Brain microvascular endothelial cell (primary cell): ENCODE measurements at regions not wholly inside any gene's neighbourhood (a gene's known extent, or its start where the extent isn't known, plus 50 kb on each side); places are given as distances from the start of the nearest gene placed in this dataset.

ENCODE experiments used
- DNase-seq: peaks from one replicate; pipeline ENCODE4 v3.0.0-alpha.2; 2020
- H3K27ac ChIP-seq: fragments of 250-450 bp; sonication (Bioruptor Pico); 2 replicates; pipeline ENCODE4 v1.5.1; 2020; ENCODE audit warnings: mild to moderate bottlenecking, moderate library complexity
- H3K27me3 ChIP-seq: fragments of 250-450 bp; sonication (Bioruptor Pico); replicated peaks from 2 replicates; pipeline ENCODE4 v1.5.1; 2020; ENCODE audit warnings: mild to moderate bottlenecking
- H3K36me3 ChIP-seq: fragments of 250-450 bp; sonication (Bioruptor Pico); replicated peaks from 2 replicates; pipeline ENCODE4 v1.5.1; 2020; ENCODE audit warnings: mild to moderate bottlenecking
- H3K4me3 ChIP-seq: 2 replicates; pipeline ENCODE4 v1.5.1; 2011; ENCODE audit warnings: low read depth, mild to moderate bottlenecking, control low read depth, low read length, moderate library complexity
- in situ Hi-C: cut with HindIII; loops from 2 replicates; pipeline ENCODE4 v1.10.0; 2017; ENCODE audit warnings: low sequenced_read_pairs, low pct_ligation_motif_present
- TF ChIP-seq, protein P1 (sequence below): IDR thresholded peaks from 2 replicates; pipeline ENCODE4 v1.5.1; 2011; ENCODE audit warnings: low read depth, mild to moderate bottlenecking, moderate library complexity, low read length, control low read depth, inconsistent platforms; ENCODE audit errors: missing control alignments

GRCh38 chr4:141913928-141914327 lies 277.5 kb downstream of the IL15 start:
- TF ChIP-seq, protein P1, sequence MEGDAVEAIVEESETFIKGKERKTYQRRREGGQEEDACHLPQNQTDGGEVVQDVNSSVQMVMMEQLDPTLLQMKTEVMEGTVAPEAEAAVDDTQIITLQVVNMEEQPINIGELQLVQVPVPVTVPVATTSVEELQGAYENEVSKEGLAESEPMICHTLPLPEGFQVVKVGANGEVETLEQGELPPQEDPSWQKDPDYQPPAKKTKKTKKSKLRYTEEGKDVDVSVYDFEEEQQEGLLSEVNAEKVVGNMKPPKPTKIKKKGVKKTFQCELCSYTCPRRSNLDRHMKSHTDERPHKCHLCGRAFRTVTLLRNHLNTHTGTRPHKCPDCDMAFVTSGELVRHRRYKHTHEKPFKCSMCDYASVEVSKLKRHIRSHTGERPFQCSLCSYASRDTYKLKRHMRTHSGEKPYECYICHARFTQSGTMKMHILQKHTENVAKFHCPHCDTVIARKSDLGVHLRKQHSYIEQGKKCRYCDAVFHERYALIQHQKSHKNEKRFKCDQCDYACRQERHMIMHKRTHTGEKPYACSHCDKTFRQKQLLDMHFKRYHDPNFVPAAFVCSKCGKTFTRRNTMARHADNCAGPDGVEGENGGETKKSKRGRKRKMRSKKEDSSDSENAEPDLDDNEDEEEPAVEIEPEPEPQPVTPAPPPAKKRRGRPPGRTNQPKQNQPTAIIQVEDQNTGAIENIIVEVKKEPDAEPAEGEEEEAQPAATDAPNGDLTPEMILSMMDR = no peak
- in situ Hi-C loops = no loop called here
- H3K27ac ChIP-seq = no peak overlapping the region

DNA sequence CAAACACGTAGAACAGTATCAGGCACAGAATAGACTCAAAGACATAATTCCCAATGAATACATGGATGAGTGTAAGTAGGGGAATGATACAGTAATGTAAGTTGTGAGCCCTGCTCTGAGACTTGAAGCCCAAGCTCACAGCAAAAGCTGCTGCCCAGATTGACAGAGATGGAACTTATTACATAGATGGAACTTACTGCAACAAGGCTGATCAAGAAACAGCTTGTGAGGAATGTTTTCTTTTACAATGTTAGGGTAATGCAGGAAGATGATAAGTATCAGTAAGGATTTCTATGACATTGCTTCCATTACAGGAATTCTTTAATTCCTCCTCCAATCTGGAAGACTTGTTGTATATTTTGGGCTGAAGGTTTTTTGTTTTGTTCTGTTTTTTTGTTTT lies 278.4 kb downstream of the IL15 start:
- H3K36me3 ChIP-seq = no peaks in the 10 kb centered on the region
- TF ChIP-seq, protein P1 = no peak
- in situ Hi-C loops = no loop called here
- no peaks in the 10 kb centered on the region for H3K27me3 ChIP-seq
- no peak overlapping the region for H3K4me3 ChIP-seq
- no peak overlapping the region for H3K27ac ChIP-seq
- DNase-seq = no peak

More at GRCh38 chr4:141913928-141914327, 277.5 kb downstream of the IL15 start:
- no peaks in the 10 kb centered on the region for H3K36me3 ChIP-seq
- no peaks in the 10 kb centered on the region for H3K27me3 ChIP-seq
- no peak for DNase-seq
- no peak overlapping the region for H3K4me3 ChIP-seq

DNA sequence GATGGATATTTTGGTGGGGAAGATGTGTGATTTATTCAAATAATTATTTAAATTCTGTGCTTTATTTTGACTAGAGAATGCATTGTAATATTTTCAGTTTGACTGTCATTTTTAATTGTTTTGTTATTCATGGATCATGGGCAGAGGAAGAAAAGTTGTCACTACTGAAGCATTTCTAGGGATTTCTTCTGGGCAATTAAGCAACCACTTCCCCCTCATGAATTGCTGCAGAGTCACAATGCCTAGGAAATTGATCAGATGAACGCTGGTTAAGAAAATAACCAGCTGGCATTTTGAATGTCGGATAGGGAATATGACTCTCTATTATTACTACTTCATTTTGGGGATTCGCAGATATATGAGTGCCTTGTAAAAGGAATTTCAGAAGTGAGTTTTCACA lies 283.3 kb downstream of the IL15 start:
- H3K4me3 ChIP-seq = no peak overlapping the region
- H3K27ac ChIP-seq = no peak overlapping the region
- DNase-seq = no peak
- H3K36me3 ChIP-seq = no peaks in the 10 kb centered on the region
- in situ Hi-C loops = no loop called here
- TF ChIP-seq, protein P1 = no peak
- H3K27me3 ChIP-seq = no peaks in the 10 kb centered on the region

GRCh38 chr4:141921293-141921692 lies 284.9 kb downstream of the IL15 start:
- TF ChIP-seq, protein P1 = no peak
- Histone ChIP-seq H3K27me3 (no peaks in the 10 kb centered on the region), H3K27ac (no peak overlapping the region), H3K36me3 (no peaks in the 10 kb centered on the region), H3K4me3 (no peak overlapping the region)
- in situ Hi-C loops = no loop called here
- no peak for DNase-seq

GRCh38 chr4:141922236-141922635 lies 285.9 kb downstream of the IL15 start:
- Histone ChIP-seq H3K27me3 (no peaks in the 10 kb centered on the region), H3K36me3 (no peaks in the 10 kb centered on the region), H3K27ac (no peak overlapping the region), H3K4me3 (no peak overlapping the region)
- DNase-seq = no peak
- TF ChIP-seq, protein P1 = no peak
- in situ Hi-C loops = no loop called here

GRCh38 chr4:141926406-141926805 lies 290.0 kb downstream of the IL15 start:
- DNase-seq = no peak
- Histone ChIP-seq H3K4me3 (no peak overlapping the region), H3K36me3 (no peaks in the 10 kb centered on the region), H3K27me3 (no peaks in the 10 kb centered on the region), H3K27ac (no peak overlapping the region)
- TF ChIP-seq, protein P1 = no peak
- in situ Hi-C loops = no loop called here
